Suprapubic skin (tissue), 4 donors: ENCODE measurements at regions not wholly inside any gene's neighbourhood (a gene's known extent, or its start where the extent isn't known, plus 50 kb on each side); places are given as distances from the start of the nearest gene placed in this dataset.

ENCODE experiments used
- CTCF ChIP-seq, 2 donors: fragments of 200-600 bp in 1 of 2; fragments of 450-650 bp in 1 of 2; sonication (generic) in 1 of 2; IDR thresholded peaks; one replicate each; pipeline ENCODE4 v1.5.1; 2016 to 2019; ENCODE audit warnings: antibody characterized with exemption in 2 of 2, mild to moderate bottlenecking in 1 of 2, moderate library complexity in 1 of 2
- EP300 ChIP-seq: sonication (generic); formaldehyde crosslinking; IDR thresholded peaks from one replicate; pipeline ENCODE4 v1.6.1; 2017; ENCODE audit warnings: antibody characterized with exemption
- POLR2A ChIP-seq, 2 donors: fragments of 450-650 bp; IDR thresholded peaks; one replicate each; pipeline ENCODE4 v1.6.1; 2017; ENCODE audit warnings: antibody characterized with exemption in 2 of 2, mild to moderate bottlenecking in 2 of 2, moderate library complexity in 2 of 2
- POLR2AphosphoS5 ChIP-seq, 3 donors: sonication (generic); formaldehyde crosslinking; IDR thresholded peaks; one replicate each; pipeline ENCODE4 v1.6.1; 2017; ENCODE audit warnings: antibody characterized with exemption in 3 of 3

- TF ChIP-seq CTCF (IDR thresholded peaks at IDR 0.05) (no peak), POLR2A (IDR thresholded peaks at IDR 0.05) (no peak), POLR2AphosphoS5 (IDR thresholded peaks at IDR 0.05) (no peak), EP300 (no peak)
Measured at GRCh38 chr4:19944251-19944650, 307.5 kb upstream of the SLIT2 start.
